Fibroblast of the aortic adventitia (primary cell): ENCODE measurements at regions not wholly inside any gene's neighbourhood (a gene's known extent, or its start where the extent isn't known, plus 50 kb on each side); places are given as distances from the start of the nearest gene placed in this dataset.

Experiments used
- DNase-seq: peaks from one replicate; pipeline ENCODE4 v3.0.0-alpha.2; 2010; ENCODE audit warnings: low read depth
- H3K4me3 ChIP-seq: 2 replicates; pipeline ENCODE4 v1.5.1; 2011; ENCODE audit warnings: low read depth, mild to moderate bottlenecking, control low read depth, low read length, moderate library complexity
- CTCF ChIP-seq: IDR thresholded peaks from 2 replicates; pipeline ENCODE4 v1.5.1; 2011; ENCODE audit warnings: mild to moderate bottlenecking, low read length, control low read depth, inconsistent platforms; ENCODE audit not compliant: insufficient read depth

- no peak for DNase-seq
- no peak for TF ChIP-seq CTCF
- no peak overlapping the region for H3K4me3 ChIP-seq
Observed at GRCh38 chr16:54801057-54801844, 129.4 kb upstream of the IRX5 start.

GRCh38 chr16:54798267-54798666 is 132.4 kb upstream of the IRX5 start:
- no peak for TF ChIP-seq CTCF
- no peak overlapping the region for H3K4me3 ChIP-seq
- DNase-seq: no peak

GRCh38 chr16:54796211-54796610 is 134.5 kb upstream of the IRX5 start:
- DNase-seq: no peak
- no peak for TF ChIP-seq CTCF
- no peak overlapping the region for H3K4me3 ChIP-seq

GRCh38 chr16:54792811-54793210 is 137.9 kb upstream of the IRX5 start:
- DNase-seq: no peak
- no peak overlapping the region for H3K4me3 ChIP-seq
- no peak for TF ChIP-seq CTCF

GRCh38 chr16:54787045-54787444 is 143.6 kb upstream of the IRX5 start:
- H3K4me3 ChIP-seq: no peak overlapping the region
- no peak for DNase-seq
- no peak for TF ChIP-seq CTCF

GRCh38 chr16:54783980-54784379 is 146.7 kb upstream of the IRX5 start:
- no peak for TF ChIP-seq CTCF
- DNase-seq: no peak
- H3K4me3 ChIP-seq: no peak overlapping the region

- TF ChIP-seq CTCF: no peak
- no peak overlapping the region for H3K4me3 ChIP-seq
- no peak for DNase-seq
Observed at GRCh38 chr16:54783226-54783625, 147.4 kb upstream of the IRX5 start.
